ENCODE measurements at regions not wholly inside any gene's neighbourhood (a gene's known extent, or its start where the extent isn't known, plus 50 kb on each side); places are given as distances from the start of the nearest gene placed in this dataset.
A peak's percentile ranks its signal among the peaks of the same experiment; 100 is the strongest.

DNA sequence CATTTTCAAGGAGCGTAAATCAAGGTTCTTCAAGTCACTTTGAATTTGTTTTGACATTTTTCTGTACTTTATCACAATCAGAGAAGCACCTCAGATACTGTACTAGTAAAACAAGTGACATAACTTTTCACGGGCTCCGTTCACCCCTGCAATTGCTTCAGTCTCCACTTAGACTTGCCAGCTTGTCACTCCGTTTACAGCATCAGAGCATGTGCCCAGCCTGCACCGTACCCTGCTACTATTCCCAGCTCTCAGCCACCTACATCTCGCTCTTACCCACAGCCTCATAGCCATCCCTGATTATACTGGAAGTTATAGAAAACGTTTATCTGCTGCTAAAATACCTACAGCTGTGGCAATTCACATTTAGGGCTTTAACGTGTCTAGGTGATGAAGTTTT lies 135.3 kb upstream of the TENM3 start:
- H3K4me3 ChIP-seq (ENCODE audit: low read depth, low read length): no peak overlapping the region
- DNase-seq (ENCODE audit: low read depth): no peak
- TF ChIP-seq, protein P1, sequence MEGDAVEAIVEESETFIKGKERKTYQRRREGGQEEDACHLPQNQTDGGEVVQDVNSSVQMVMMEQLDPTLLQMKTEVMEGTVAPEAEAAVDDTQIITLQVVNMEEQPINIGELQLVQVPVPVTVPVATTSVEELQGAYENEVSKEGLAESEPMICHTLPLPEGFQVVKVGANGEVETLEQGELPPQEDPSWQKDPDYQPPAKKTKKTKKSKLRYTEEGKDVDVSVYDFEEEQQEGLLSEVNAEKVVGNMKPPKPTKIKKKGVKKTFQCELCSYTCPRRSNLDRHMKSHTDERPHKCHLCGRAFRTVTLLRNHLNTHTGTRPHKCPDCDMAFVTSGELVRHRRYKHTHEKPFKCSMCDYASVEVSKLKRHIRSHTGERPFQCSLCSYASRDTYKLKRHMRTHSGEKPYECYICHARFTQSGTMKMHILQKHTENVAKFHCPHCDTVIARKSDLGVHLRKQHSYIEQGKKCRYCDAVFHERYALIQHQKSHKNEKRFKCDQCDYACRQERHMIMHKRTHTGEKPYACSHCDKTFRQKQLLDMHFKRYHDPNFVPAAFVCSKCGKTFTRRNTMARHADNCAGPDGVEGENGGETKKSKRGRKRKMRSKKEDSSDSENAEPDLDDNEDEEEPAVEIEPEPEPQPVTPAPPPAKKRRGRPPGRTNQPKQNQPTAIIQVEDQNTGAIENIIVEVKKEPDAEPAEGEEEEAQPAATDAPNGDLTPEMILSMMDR (IDR thresholded peaks at IDR 0.05; ENCODE audit: insufficient read depth, low read length): no peak

DNA sequence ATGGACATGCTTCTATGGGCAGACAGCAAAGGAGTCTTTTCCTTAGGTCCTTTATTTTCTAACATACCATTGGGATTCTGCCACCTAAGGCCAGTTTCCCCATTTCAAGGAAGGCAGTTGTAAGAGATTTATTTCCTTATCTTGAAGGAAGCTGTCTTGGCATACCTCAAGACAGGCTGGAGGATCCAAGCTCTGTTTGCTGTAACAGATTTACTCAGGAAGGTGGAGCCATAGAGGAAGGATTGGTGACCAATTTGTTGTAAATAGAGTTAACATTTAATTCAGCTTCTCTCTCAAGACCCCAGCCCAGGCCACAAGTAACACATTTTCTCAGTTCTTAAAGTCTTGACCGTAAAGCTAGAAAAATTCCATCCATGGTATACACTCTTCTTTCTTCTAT lies 131.6 kb upstream of the TENM3 start:
- no peak overlapping the region for H3K4me3 ChIP-seq (ENCODE audit: low read depth, low read length)
- TF ChIP-seq, protein P1 (IDR thresholded peaks at IDR 0.05; ENCODE audit: insufficient read depth, low read length): no peak
- no peak for DNase-seq (ENCODE audit: low read depth)

DNA sequence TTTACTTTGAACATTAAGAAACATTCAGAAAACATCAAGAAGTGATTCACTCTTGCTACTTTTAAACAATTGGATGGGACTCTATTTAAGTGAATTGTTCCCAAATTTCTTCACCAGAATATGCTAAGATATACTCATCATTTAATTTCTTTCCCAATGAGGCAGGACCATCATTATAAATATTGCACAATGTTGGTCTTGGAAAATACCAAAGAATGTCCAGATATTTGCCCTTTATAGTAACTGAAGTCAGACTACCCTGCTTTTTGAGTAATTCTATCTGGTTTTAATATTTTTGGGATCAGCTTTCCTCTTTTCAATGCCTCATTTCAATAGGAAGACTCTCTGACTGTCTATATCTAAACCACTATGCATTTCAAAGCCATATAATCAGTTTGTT lies 129.4 kb upstream of the TENM3 start:
- H3K4me3 ChIP-seq (ENCODE audit: low read depth, low read length): no peak overlapping the region
- TF ChIP-seq, protein P1 (IDR thresholded peaks at IDR 0.05; ENCODE audit: insufficient read depth, low read length): no peak
- DNase-seq (ENCODE audit: low read depth): peak; percentile 12

DNA sequence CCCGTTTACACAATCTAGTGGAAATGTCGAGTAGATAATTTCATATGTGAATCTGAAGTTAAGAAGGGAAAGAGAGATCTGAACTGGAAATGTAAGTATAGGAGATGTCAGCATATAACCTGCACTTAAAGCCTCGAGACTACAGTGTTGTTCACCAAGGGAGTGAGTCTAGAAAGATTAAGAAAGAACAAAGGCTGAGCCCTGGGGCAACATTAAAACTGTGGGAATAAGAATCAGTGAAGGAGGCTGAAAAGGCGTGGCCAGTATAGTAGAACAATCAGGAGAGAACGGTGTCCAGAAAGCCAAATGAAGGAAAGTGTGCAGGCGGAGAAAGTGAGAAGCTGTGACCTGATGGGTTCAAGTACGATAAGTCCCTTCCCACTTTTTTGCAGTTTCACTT lies 118.8 kb upstream of the TENM3 start:
- TF ChIP-seq, protein P1 (IDR thresholded peaks at IDR 0.05; ENCODE audit: insufficient read depth, low read length): no peak
- no peak for DNase-seq (ENCODE audit: low read depth)
- H3K4me3 ChIP-seq (ENCODE audit: low read depth, low read length): no peak overlapping the region

DNA sequence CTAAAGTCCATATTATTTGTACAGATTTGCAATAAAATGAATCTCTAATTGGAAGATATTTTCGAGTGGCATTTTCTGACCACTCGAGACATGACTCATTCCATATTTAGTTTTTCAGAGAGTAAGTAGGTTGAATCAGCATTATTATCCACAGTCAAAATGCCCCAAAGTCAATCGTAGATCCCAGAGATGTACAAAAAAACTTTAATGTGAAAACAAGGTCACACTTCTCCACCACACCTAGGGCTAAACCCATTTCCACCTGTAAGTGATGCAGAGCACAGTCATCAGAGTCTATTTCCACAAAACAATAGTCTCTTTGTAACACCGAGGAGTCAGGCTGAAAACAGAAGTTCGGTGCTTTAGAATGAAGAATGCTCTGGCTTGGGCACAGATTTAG lies 117.1 kb upstream of the TENM3 start:
- no peak overlapping the region for H3K4me3 ChIP-seq (ENCODE audit: low read depth, low read length)
- no peak for DNase-seq (ENCODE audit: low read depth)
- TF ChIP-seq, protein P1 (IDR thresholded peaks at IDR 0.05; ENCODE audit: insufficient read depth, low read length): no peak

DNA sequence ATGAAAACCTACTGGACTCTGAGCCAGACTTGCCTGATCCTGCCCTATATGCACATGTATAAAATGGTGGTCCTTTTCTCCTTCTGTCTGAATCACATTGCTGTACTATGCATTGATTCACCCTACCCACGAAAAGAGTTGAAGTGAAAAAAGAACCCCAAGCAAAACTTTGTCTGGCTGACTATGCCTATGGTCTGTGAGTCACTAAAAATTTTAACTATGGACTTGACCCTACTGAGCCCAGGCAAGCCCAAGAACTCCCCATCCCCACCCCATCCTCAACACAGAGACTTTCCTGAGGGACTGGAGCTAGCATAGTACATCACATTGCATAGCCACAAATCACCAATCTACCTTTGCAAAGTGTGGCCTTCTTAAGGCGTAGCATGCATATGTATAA lies 116.6 kb upstream of the TENM3 start:
- TF ChIP-seq, protein P1 (IDR thresholded peaks at IDR 0.05; ENCODE audit: insufficient read depth, low read length): no peak
- H3K4me3 ChIP-seq (ENCODE audit: low read depth, low read length): no peak overlapping the region
- DNase-seq (ENCODE audit: low read depth): no peak

DNA sequence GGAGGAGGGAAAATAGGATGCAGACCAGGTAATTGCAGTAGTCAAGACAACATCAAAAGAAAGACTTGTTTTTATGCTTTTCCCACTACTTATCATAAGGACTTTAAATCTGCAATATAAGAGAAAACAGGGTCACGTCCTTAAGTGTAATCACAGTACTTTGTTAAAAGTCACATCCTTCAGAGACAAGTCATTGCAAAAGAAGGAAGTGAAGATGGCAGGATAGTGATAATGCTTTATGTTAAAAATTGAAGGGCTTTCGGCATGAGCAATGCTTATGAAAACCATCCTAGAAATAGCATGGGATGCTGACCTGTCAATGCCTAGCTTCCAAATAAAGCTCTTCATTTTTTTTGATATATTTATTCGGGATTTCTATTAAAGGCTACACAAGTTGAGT lies 110.2 kb upstream of the TENM3 start:
- TF ChIP-seq, protein P1 (IDR thresholded peaks at IDR 0.05; ENCODE audit: insufficient read depth, low read length): no peak
- no peak overlapping the region for H3K4me3 ChIP-seq (ENCODE audit: low read depth, low read length)

More for the DNA sequence above, 110.2 kb upstream of the TENM3 start:
- DNase-seq (ENCODE audit: low read depth): no peak
